Fibroblast of skin of left biceps (primary cell): ENCODE measurements at regions not wholly inside any gene's neighbourhood (a gene's known extent, or its start where the extent isn't known, plus 50 kb on each side); places are given as distances from the start of the nearest gene placed in this dataset.
"Not testable (repeated sequence)": the region's sequence is repeated elsewhere in the genome, so short reads cannot be mapped to it uniquely, and the experiment has no call there.

Experiments
- DNase-seq, 2 experiments: peaks; one replicate each; pipeline ENCODE4 v3.0.0-alpha.2; 2013; ENCODE audit warnings: low read depth in 2 of 2

GRCh38 chr5:124514956-124515355, 231.5 kb downstream of the ZNF608 start:
- no peak for DNase-seq

- DNase-seq: no peak
Measured at GRCh38 chr5:124512952-124513632, 233.3 kb downstream of the ZNF608 start.

- DNase-seq: no peak
Measured at GRCh38 chr5:124512236-124512635, 234.2 kb downstream of the ZNF608 start.

GRCh38 chr5:124511791-124512190, 234.6 kb downstream of the ZNF608 start:
- DNase-seq: no peak

GRCh38 chr5:124507688-124508087, 238.8 kb downstream of the ZNF608 start:
- DNase-seq: no peak

- DNase-seq: no peak
Measured at GRCh38 chr5:124504081-124504916, 242.1 kb downstream of the ZNF608 start.

GRCh38 chr5:124502551-124502950, 243.9 kb downstream of the ZNF608 start:
- DNase-seq: no peak

GRCh38 chr5:124499818-124500217, 246.6 kb downstream of the ZNF608 start:
- not testable (repeated sequence) for DNase-seq

GRCh38 chr5:124496968-124497367, 249.5 kb downstream of the ZNF608 start:
- not testable (repeated sequence) for DNase-seq

GRCh38 chr5:124494540-124495116, 251.8 kb downstream of the ZNF608 start:
- no peak for DNase-seq

GRCh38 chr5:124492444-124493224, 253.8 kb downstream of the ZNF608 start:
- DNase-seq: no peak

GRCh38 chr5:124490315-124490714, 256.1 kb downstream of the ZNF608 start:
- not testable (repeated sequence) for DNase-seq

- no peak for DNase-seq
Measured at GRCh38 chr5:124481419-124481818, 265.0 kb downstream of the ZNF608 start.

- DNase-seq: no peak
Measured at GRCh38 chr5:124480964-124481363, 265.5 kb downstream of the ZNF608 start.

- no peak for DNase-seq
Measured at GRCh38 chr5:124480022-124480421, 266.4 kb downstream of the ZNF608 start.

- DNase-seq: no peak
Measured at GRCh38 chr5:124478264-124478663, 268.2 kb downstream of the ZNF608 start.

GRCh38 chr5:124477577-124477976, 268.9 kb downstream of the ZNF608 start:
- DNase-seq: no peak

- DNase-seq: no peak
Measured at GRCh38 chr5:124477062-124477461, 269.4 kb downstream of the ZNF608 start.

- peak in 1 of 2 experiments; percentile 37 for DNase-seq
Measured at GRCh38 chr5:124474528-124475215, 271.8 kb downstream of the ZNF608 start.

GRCh38 chr5:124468671-124469411, 277.6 kb downstream of the ZNF608 start:
- DNase-seq: no peak

- DNase-seq: no peak
Measured at GRCh38 chr5:124467745-124468144, 278.7 kb downstream of the ZNF608 start.
